SK-N-SH (cell line): ENCODE measurements at regions not wholly inside any gene's neighbourhood (a gene's known extent, or its start where the extent isn't known, plus 50 kb on each side); places are given as distances from the start of the nearest gene placed in this dataset.

ENCODE experiments used
- CTCF ChIA-PET: fragments of 300-600, 350-600 bp; formaldehyde crosslinking; extraction: SDS; loops from one replicate; lab custom pipeline; 2021; lab: Yijun Ruan, JAX
- POLR2A ChIA-PET: fragments of 350-600 bp; sonication (Branson Sonifier 250); formaldehyde crosslinking; extraction: SDS; loops from one replicate; lab custom pipeline; 2020; ENCODE audit warnings: antibody characterized with exemption, inconsistent platforms; lab: Yijun Ruan, JAX
- DNase-seq: peaks from one replicate; pipeline ENCODE4 v3.0.0; 2012
- H2AFZ ChIP-seq: fragments of 200-600 bp; sonication (generic); 2 replicates; pipeline ENCODE4 v1.8.1; 2016; ENCODE audit warnings: antibody characterized with exemption, mild to moderate bottlenecking, low read depth
- H3F3A ChIP-seq: fragments of 200-600 bp; sonication (generic); replicated peaks from 2 replicates; pipeline ENCODE3; 2016; ENCODE audit warnings: antibody characterized with exemption, mild to moderate bottlenecking; ENCODE audit not compliant: insufficient read depth
- H3K27ac ChIP-seq, 2 experiments: fragments of 200-500 bp in 1 of 2; fragments of 200-600 bp in 1 of 2; sonication (Bioruptor generic) in 1 of 2; sonication (generic), shearing (Covaris generic) in 1 of 2; 2 replicates each; pipeline versions ENCODE4 v1.5.1 to v1.6.1; 2014 to 2016; ENCODE audit warnings: low read depth in 2 of 2, inconsistent platforms in 1 of 2, low read length in 1 of 2, mild to moderate bottlenecking in 1 of 2, mixed read lengths in 1 of 2
- H3K27me3 ChIP-seq: fragments of 200-600 bp; sonication (generic), shearing (Covaris generic); 2 replicates; pipeline ENCODE4 v1.6.1; 2016; ENCODE audit warnings: mixed run types; ENCODE audit not compliant: insufficient read depth
- H3K36me3 ChIP-seq, 2 experiments: fragments of 200-500 bp in 1 of 2; fragments of 200-600 bp in 1 of 2; sonication (Bioruptor generic) in 1 of 2; sonication (generic) in 1 of 2; replicated peaks in 1 of 2; 2 replicates each; pipeline versions ENCODE3 to v1.5.1; 2014 to 2016; ENCODE audit warnings: low read length in 1 of 2, mild to moderate bottlenecking in 1 of 2; ENCODE audit not compliant: insufficient read depth in 2 of 2, control insufficient read depth in 1 of 2
- H3K4me1 ChIP-seq, 2 experiments: fragments of 200-500 bp in 1 of 2; fragments of 200-600 bp in 1 of 2; sonication (Bioruptor generic) in 1 of 2; sonication (generic), shearing (Covaris generic) in 1 of 2; 2 replicates each; pipeline versions ENCODE4 v1.5.1 to v1.6.1; 2014 to 2016; ENCODE audit warnings: low read depth in 1 of 2, low read length in 1 of 2, mixed run types in 1 of 2; ENCODE audit not compliant: insufficient read depth in 2 of 2, control insufficient read depth in 1 of 2
- H3K4me2 ChIP-seq: fragments of 200-600 bp; sonication (generic), shearing (Covaris generic); 2 replicates; pipeline ENCODE4 v1.6.1; 2017; ENCODE audit warnings: mixed run types
- H3K4me3 ChIP-seq, 2 experiments: fragments of 200-500 bp in 1 of 2; fragments of 200-600 bp in 1 of 2; sonication (Bioruptor generic) in 1 of 2; sonication (generic), shearing (Covaris generic) in 1 of 2; 2 replicates each; pipeline versions ENCODE4 v1.5.1 to v1.8.1; 2014 to 2016; ENCODE audit warnings: low read depth in 2 of 2, inconsistent platforms in 1 of 2, low read length in 1 of 2, mild to moderate bottlenecking in 1 of 2, mixed read lengths in 1 of 2, moderate library complexity in 1 of 2
- H3K79me2 ChIP-seq: fragments of 200-600 bp; sonication (generic); 2 replicates; pipeline ENCODE4 v1.8.1; 2017; ENCODE audit warnings: mild to moderate bottlenecking; ENCODE audit not compliant: insufficient read depth
- H3K9ac ChIP-seq: fragments of 200-600 bp; sonication (generic); 2 replicates; pipeline ENCODE4 v1.6.1; 2017; ENCODE audit warnings: mixed run types
- H3K9me2 ChIP-seq: fragments of 200-600 bp; sonication (generic); 2 replicates; pipeline ENCODE4 v1.6.1; 2017; ENCODE audit warnings: mixed run types
- H3K9me3 ChIP-seq: fragments of 200-600 bp; sonication (generic); 2 replicates; pipeline ENCODE4 v1.6.1; 2017; ENCODE audit warnings: mixed run types, mild to moderate bottlenecking, moderate library complexity
- H4K20me1 ChIP-seq: fragments of 200-600 bp; sonication (generic); 2 replicates; pipeline ENCODE4 v1.6.1; 2017; ENCODE audit warnings: mild to moderate bottlenecking, mixed run types; ENCODE audit not compliant: insufficient read depth
- EP300 ChIP-seq, 2 experiments: IDR thresholded peaks; 2 replicates each; pipeline versions ENCODE4 v1.4.0 to v1.6.1; 2012; ENCODE audit warnings: borderline replicate concordance in 1 of 2, low read depth in 1 of 2, low read length in 1 of 2
- EZH2phosphoT487 ChIP-seq: fragments of 200-600 bp; sonication (generic); IDR thresholded peaks from 2 replicates; pipeline ENCODE4 v1.6.1; 2017; ENCODE audit warnings: low read depth, mixed run types, mild to moderate bottlenecking, antibody characterized with exemption, moderate library complexity, borderline replicate concordance
- FOSL2 ChIP-seq: IDR thresholded peaks from 2 replicates; pipeline ENCODE4 v1.4.0; 2012; ENCODE audit warnings: low read depth, mild to moderate bottlenecking, moderate library complexity, borderline replicate concordance
- FOXM1 ChIP-seq: IDR thresholded peaks from 2 replicates; pipeline ENCODE4 v1.4.0; 2012; ENCODE audit warnings: low read depth, mild to moderate bottlenecking
- MEF2A ChIP-seq: IDR thresholded peaks from 2 replicates; pipeline ENCODE4 v1.4.0; 2012; ENCODE audit warnings: low read depth, borderline replicate concordance
- RAD21 ChIP-seq: IDR thresholded peaks from 2 replicates; pipeline ENCODE4 v1.6.1; 2012; ENCODE audit warnings: mild to moderate bottlenecking, low read length
- SMC3 ChIP-seq: IDR thresholded peaks from 2 replicates; pipeline ENCODE4 v1.6.1; 2012; ENCODE audit warnings: low read depth, low read length, improper control_type of control experiment
- TEAD4 ChIP-seq: IDR thresholded peaks from 2 replicates; pipeline ENCODE4 v1.4.0; 2012; ENCODE audit warnings: mild to moderate bottlenecking, borderline replicate concordance; ENCODE audit not compliant: insufficient read depth
- WGBS: methylation state at CpG from one replicate; pipeline ENCODE4 v1.1.6; 2017; ENCODE audit warnings: low lambda C conversion rate; 5-methylcytosine and 5-hydroxymethylcytosine counted together
- TF ChIP-seq, protein P1 (sequence below): IDR thresholded peaks from 2 replicates; pipeline ENCODE4 v1.4.0; 2012; ENCODE audit warnings: low read depth, borderline replicate concordance
- TF ChIP-seq, protein P2 (sequence below): IDR thresholded peaks from 2 replicates; pipeline ENCODE4 v1.4.0; 2012; ENCODE audit warnings: low read depth, borderline replicate concordance
- TF ChIP-seq, protein P3 (sequence below): fragments of 150-350 bp; IDR thresholded peaks from 2 replicates; pipeline ENCODE4 v1.6.1; 2016; ENCODE audit warnings: mild to moderate bottlenecking, low read depth, low read length
- TF ChIP-seq, protein P4 (sequence below): fragments of 200-600 bp; sonication (generic); IDR thresholded peaks from 2 replicates; pipeline ENCODE4 v1.6.1; 2017; ENCODE audit warnings: antibody characterized with exemption, mild to moderate bottlenecking, moderate library complexity
- TF ChIP-seq, protein P5 (sequence below): IDR thresholded peaks from 2 replicates; pipeline ENCODE4; 2012
- TF ChIP-seq, protein P6 (sequence below): IDR thresholded peaks from 2 replicates; pipeline ENCODE4 v1.6.1; 2012; ENCODE audit warnings: mild to moderate bottlenecking, low read depth, low read length, moderate library complexity
- TF ChIP-seq, protein P7 (sequence below): IDR thresholded peaks from 2 replicates; pipeline ENCODE4 v1.4.0; 2012; ENCODE audit warnings: low read depth

DNA sequence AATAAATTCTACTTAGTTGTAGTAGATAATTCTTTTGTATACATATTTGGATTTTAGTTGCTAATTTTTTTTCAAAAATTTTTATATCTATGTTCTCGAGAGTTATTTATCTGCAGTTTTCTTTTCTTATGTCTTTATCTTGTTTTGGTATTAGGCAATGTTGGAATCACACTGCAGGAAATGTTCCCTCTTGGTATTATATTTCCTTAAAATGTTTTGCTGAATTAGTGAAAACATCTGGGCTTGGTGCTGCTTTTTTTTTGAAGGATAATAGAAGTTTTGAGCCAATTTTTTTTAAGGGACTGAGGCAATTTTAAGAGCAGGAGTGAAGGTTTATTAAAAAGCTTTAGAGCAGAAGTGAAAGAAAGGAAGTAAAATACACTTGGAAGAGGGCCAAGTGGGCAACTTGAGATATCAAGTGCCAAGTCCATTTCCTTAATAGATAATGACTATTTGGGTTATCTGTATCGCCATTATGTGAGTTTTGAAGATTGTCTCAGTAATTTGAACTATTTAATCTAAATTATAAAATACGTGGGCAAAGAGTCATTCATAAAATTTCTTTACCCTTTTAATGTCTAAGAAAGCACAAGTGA is 1390.1 kb upstream of the CDH8 start:
- Histone ChIP-seq H4K20me1 (no peaks in the 10 kb centered on the region), H3K27ac (no peak overlapping the region), H3K4me1 (peaks cover 0 to 2% of the 10 kb centered on the region in 2 experiments; a peak in 2 of 4 replicates), H3K79me2 (no peaks in the 10 kb centered on the region), H3K9me2 (no peaks in the 10 kb centered on the region), H3K4me2 (no peak overlapping the region), H3K9me3 (no peaks in the 10 kb centered on the region), H3K36me3 (no peaks in the 10 kb centered on the region), H3F3A (no peaks in the 10 kb centered on the region), H3K9ac (no peak overlapping the region), H3K27me3 (no peaks in the 10 kb centered on the region), H2AFZ (no peak overlapping the region), H3K4me3 (no peak overlapping the region)
- ChIA-PET POLR2A (no interaction called here), CTCF (no interaction called here)
- no peak for DNase-seq
- TF ChIP-seq, protein P1, sequence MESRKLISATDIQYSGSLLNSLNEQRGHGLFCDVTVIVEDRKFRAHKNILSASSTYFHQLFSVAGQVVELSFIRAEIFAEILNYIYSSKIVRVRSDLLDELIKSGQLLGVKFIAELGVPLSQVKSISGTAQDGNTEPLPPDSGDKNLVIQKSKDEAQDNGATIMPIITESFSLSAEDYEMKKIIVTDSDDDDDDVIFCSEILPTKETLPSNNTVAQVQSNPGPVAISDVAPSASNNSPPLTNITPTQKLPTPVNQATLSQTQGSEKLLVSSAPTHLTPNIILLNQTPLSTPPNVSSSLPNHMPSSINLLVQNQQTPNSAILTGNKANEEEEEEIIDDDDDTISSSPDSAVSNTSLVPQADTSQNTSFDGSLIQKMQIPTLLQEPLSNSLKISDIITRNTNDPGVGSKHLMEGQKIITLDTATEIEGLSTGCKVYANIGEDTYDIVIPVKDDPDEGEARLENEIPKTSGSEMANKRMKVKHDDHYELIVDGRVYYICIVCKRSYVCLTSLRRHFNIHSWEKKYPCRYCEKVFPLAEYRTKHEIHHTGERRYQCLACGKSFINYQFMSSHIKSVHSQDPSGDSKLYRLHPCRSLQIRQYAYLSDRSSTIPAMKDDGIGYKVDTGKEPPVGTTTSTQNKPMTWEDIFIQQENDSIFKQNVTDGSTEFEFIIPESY = no peak
- TF ChIP-seq EP300 (IDR thresholded peaks at IDR 0.05; ENCODE audit: borderline replicate concordance in 1 of 2, low read depth in 1 of 2, low read length in 1 of 2) (no peak), TEAD4 (no peak), RAD21 (no peak), SMC3 (no peak), MEF2A (no peak), EZH2phosphoT487 (no peak), FOSL2 (no peak), FOXM1 (no peak)
- TF ChIP-seq, protein P2, sequence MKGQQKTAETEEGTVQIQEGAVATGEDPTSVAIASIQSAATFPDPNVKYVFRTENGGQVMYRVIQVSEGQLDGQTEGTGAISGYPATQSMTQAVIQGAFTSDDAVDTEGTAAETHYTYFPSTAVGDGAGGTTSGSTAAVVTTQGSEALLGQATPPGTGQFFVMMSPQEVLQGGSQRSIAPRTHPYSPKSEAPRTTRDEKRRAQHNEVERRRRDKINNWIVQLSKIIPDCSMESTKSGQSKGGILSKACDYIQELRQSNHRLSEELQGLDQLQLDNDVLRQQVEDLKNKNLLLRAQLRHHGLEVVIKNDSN = no peak
- TF ChIP-seq, protein P3, sequence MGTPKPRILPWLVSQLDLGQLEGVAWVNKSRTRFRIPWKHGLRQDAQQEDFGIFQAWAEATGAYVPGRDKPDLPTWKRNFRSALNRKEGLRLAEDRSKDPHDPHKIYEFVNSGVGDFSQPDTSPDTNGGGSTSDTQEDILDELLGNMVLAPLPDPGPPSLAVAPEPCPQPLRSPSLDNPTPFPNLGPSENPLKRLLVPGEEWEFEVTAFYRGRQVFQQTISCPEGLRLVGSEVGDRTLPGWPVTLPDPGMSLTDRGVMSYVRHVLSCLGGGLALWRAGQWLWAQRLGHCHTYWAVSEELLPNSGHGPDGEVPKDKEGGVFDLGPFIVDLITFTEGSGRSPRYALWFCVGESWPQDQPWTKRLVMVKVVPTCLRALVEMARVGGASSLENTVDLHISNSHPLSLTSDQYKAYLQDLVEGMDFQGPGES = no peak
- TF ChIP-seq, protein P4, sequence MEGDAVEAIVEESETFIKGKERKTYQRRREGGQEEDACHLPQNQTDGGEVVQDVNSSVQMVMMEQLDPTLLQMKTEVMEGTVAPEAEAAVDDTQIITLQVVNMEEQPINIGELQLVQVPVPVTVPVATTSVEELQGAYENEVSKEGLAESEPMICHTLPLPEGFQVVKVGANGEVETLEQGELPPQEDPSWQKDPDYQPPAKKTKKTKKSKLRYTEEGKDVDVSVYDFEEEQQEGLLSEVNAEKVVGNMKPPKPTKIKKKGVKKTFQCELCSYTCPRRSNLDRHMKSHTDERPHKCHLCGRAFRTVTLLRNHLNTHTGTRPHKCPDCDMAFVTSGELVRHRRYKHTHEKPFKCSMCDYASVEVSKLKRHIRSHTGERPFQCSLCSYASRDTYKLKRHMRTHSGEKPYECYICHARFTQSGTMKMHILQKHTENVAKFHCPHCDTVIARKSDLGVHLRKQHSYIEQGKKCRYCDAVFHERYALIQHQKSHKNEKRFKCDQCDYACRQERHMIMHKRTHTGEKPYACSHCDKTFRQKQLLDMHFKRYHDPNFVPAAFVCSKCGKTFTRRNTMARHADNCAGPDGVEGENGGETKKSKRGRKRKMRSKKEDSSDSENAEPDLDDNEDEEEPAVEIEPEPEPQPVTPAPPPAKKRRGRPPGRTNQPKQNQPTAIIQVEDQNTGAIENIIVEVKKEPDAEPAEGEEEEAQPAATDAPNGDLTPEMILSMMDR = no peak
- TF ChIP-seq, protein P5, sequence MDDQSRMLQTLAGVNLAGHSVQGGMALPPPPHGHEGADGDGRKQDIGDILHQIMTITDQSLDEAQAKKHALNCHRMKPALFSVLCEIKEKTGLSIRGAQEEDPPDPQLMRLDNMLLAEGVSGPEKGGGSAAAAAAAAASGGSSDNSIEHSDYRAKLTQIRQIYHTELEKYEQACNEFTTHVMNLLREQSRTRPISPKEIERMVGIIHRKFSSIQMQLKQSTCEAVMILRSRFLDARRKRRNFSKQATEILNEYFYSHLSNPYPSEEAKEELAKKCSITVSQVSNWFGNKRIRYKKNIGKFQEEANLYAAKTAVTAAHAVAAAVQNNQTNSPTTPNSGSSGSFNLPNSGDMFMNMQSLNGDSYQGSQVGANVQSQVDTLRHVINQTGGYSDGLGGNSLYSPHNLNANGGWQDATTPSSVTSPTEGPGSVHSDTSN = no peak
- TF ChIP-seq, protein P6, sequence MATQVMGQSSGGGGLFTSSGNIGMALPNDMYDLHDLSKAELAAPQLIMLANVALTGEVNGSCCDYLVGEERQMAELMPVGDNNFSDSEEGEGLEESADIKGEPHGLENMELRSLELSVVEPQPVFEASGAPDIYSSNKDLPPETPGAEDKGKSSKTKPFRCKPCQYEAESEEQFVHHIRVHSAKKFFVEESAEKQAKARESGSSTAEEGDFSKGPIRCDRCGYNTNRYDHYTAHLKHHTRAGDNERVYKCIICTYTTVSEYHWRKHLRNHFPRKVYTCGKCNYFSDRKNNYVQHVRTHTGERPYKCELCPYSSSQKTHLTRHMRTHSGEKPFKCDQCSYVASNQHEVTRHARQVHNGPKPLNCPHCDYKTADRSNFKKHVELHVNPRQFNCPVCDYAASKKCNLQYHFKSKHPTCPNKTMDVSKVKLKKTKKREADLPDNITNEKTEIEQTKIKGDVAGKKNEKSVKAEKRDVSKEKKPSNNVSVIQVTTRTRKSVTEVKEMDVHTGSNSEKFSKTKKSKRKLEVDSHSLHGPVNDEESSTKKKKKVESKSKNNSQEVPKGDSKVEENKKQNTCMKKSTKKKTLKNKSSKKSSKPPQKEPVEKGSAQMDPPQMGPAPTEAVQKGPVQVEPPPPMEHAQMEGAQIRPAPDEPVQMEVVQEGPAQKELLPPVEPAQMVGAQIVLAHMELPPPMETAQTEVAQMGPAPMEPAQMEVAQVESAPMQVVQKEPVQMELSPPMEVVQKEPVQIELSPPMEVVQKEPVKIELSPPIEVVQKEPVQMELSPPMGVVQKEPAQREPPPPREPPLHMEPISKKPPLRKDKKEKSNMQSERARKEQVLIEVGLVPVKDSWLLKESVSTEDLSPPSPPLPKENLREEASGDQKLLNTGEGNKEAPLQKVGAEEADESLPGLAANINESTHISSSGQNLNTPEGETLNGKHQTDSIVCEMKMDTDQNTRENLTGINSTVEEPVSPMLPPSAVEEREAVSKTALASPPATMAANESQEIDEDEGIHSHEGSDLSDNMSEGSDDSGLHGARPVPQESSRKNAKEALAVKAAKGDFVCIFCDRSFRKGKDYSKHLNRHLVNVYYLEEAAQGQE = no peak
- TF ChIP-seq, protein P7, sequence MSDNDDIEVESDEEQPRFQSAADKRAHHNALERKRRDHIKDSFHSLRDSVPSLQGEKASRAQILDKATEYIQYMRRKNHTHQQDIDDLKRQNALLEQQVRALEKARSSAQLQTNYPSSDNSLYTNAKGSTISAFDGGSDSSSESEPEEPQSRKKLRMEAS = no peak
- 50% methylated on average over 3 of the region's 3 CpGs for WGBS
